HG03135 (cell line): ENCODE measurements at regions not wholly inside any gene's neighbourhood (a gene's known extent, or its start where the extent isn't known, plus 50 kb on each side); places are given as distances from the start of the nearest gene placed in this dataset.
"Not testable (repeated sequence)": the region's sequence is repeated elsewhere in the genome, so short reads cannot be mapped to it uniquely, and the experiment has no call there.

ENCODE experiments used
- ATAC-seq: cut with Tn5 transposase; IDR thresholded peaks from one replicate; pipeline ENCODE4 v1.9.1; 2021; ENCODE audit warnings: mild to moderate bottlenecking, moderate library complexity; ENCODE audit not compliant: unreplicated experiment

- no peak for ATAC-seq
Observed at GRCh38 chr12:59407799-59408198, 188.0 kb upstream of the SLC16A7 start.

GRCh38 chr12:59405992-59406391 lies 189.8 kb upstream of the SLC16A7 start:
- no peak for ATAC-seq

GRCh38 chr12:59404109-59404650 lies 191.6 kb upstream of the SLC16A7 start:
- no peak for ATAC-seq

DNA sequence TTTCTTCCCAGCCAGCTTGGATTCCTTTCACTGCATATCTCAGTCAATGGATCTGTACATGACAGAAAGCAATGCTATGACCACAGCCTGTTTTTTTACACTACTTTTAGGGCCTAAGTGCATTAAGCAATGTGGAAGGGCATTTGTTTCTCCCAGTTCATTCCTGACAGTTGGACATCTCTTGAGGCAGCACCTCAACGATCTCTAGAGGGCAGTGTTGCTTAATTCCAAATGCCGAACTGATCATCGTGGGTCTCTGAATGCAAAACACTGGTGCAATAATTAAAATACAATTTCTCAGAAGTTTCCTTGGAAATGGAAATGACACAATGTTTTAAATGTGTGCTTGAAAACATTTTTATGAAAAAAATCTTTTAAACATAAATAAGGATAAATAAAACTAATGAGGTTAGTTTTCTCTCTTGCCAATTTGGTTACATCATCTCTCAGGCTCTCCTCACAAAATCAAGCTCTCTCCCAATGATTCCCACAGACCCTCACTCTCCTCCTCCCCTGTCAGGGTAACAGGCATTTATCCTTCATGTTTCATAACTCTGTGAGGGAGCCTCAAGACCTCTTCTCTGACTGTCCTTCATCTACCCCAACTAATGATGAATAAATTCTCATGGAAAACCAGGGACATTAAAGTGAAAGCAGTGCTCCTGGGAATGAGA lies 192.4 kb upstream of the SLC16A7 start:
- no peak for ATAC-seq

DNA sequence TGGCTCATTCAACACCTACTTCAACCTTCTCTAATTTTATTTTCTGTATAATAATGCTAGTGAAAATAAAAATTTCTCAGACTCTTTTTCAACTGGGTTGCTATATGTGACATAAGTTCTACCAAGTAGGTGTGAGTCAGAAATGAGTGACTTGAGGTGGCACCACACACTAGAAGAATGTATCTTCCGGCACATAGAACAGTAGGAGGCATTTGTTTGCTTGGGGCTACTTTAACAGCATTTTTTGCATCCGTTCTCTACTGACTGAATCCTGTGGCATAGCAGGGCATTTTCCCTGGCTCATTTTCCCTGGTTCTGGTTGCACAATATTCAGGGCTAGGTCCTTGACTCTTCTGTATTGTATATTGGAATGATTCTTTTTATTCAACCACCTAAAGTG lies 194.0 kb upstream of the SLC16A7 start:
- ATAC-seq: no peak

DNA sequence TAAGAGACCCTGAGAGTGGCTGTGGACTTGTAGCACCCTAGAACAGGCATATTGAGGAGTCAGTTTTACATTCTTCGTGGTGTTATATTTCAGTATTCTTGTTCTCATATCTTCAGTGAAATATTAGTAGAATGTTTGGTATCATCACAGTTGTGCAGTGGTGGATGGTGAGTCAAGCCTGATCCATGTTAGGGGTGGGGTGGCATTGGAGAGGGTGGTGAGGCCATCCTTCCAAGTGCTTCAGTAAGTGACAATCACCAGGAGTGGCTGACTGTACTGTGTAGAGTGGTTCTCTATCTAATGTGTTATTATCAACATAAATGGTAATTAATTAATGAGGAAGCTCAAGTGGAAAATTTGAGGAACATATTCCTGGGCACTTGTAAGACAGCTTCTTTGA lies 197.7 kb upstream of the SLC16A7 start:
- ATAC-seq: no peak

DNA sequence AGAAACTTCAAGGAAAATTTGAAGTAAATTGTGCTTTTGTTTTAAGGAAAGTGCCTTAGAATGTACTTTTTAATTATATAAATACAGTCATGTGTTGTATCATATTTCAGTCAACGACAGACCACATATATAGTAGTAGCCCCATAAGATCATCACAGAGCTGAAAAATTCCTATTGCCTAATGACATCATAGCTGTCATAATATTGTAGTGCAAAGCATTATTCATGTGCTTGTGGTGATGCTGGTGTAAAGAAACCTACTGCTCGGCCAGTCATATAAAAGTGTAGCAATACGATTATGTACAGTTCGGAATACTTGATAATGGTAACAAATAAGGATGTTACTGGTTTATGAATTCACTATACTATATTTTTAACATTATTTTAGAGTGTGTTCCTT lies 198.9 kb upstream of the SLC16A7 start:
- ATAC-seq: no peak

DNA sequence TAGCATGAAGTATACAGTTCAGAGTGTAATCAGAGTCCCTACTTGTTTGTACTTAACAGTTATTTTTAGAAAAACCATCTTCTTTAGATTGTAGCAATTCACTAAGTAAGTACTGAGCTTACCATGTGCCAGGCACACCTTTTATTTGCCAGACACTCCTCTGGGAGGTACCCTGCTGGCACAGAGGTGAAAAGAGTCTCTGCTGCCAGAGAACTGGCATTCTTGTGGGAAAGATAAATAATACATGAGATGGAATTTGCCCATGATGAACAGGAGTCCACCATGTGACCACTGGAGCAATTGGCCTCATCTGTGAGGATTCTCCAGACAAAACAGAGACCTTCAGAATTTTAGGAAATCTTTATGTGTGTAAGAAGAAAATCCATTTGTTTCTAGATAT lies 199.3 kb upstream of the SLC16A7 start:
- no peak for ATAC-seq

GRCh38 chr12:59395310-59395709 lies 200.5 kb upstream of the SLC16A7 start:
- not testable (repeated sequence) for ATAC-seq

GRCh38 chr12:59393506-59393905 lies 202.3 kb upstream of the SLC16A7 start:
- no peak for ATAC-seq

GRCh38 chr12:59389968-59390576 lies 205.8 kb upstream of the SLC16A7 start:
- no peak for ATAC-seq

- ATAC-seq: no peak
Observed at GRCh38 chr12:59388694-59389093, 207.1 kb upstream of the SLC16A7 start.

GRCh38 chr12:59388176-59388575 lies 207.7 kb upstream of the SLC16A7 start:
- no peak for ATAC-seq

GRCh38 chr12:59386236-59386635 lies 209.6 kb upstream of the SLC16A7 start:
- ATAC-seq: no peak

DNA sequence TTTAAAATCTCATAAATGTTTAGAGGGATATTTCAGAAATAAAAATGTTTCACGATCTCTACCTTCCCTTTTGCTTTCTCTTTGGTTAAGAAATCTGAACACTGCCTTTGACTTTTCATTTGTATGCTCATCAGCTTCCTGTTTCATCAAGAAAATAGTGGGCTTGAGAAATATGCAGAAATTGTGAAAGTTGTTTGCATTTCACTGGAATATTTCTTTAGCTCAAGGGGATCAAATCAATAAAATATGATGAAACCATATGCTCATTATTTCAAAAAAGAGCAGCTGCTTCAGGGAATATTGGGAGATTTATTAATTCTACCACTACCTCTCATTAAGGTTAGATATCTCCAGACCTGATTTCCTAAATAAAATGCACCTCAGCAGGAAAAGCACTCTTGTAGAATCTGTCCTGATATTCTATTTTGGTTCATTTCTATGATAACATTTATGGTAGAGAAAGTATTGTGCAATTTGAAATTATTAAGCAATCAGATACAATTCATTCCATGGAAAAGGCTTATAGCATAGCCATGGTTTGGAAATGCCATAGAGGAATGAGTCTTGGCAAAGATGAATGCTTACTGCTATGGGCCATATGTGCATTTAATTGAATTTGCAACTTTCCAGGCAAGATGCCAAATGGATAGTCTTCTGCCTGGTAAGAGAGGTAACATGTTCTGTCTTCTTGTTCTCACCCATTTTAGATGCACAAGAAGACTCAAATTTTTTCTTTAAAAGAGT lies 212.6 kb upstream of the SLC16A7 start:
- no peak for ATAC-seq

DNA sequence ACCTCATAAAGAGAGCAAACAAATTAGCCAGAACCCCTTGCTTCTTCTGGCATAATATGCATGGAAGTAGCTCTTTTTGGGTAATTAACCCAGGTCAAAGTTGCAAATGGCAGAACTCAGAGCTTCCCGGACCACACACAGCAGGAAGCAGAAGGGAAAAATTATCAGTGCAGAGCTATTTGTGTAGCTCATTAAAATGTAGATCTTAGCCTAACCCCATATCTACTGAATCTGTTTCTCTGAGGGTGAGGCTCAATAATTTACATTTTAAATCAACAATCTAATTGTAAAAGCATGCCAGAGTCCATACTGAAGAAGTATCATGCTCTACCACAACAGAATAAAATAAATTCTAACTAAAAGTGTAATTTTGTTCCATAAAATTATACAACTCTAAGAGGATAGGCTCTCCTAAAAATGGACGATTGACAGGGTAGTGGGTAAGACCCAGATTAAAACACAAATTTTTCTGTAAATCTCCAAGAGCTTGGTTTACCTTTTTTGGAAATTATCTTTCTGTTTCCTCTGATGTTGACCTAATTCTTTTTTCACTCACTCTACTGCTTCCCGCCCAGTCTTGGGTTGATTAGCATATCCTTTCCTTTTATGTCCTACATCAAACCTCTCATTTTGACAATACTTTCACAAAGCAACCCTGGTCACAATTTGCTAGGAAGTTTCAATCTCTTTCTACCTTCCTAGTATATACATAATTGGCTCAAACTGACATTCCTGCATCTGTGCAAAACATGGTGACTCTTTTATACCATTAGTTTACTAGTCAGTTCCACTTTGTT lies 213.3 kb upstream of the SLC16A7 start:
- no peak for ATAC-seq

DNA sequence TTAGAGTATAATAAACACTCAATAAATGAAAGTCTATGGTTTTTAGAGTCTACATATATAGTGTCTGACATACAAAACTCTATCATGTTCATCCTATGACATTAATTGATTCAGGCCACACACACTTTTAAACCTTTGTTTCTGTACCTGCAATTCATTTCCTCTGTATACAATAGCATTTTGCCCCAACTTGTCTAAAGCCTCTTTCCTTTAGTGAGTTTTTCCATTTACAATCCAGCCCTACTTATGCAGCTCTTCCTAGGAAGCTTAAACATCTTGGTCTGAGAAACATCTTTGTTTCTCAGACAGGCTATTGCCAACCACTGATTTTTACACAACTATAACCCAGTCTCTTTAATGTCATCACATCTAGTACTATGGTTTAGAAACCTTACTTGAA lies 214.7 kb upstream of the SLC16A7 start:
- no peak for ATAC-seq

DNA sequence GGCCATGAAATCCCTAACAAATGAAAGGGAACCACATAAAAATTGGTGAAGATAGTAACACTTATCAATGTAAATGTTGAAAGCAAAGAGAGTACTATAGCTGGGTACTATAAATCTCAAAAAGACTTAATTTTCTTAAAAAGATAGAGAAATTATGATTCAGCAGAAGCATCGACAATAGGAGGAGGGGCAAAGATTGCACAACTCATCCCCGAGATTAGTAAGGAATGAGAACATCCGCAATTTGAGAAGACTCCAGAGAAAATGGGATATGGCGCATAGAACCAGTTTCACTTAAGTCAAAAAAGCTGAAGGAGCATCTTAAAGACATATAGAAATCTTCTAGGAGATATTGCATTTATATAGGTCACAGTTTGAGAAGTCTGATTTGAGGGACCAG lies 220.2 kb upstream of the SLC16A7 start:
- no peak for ATAC-seq

DNA sequence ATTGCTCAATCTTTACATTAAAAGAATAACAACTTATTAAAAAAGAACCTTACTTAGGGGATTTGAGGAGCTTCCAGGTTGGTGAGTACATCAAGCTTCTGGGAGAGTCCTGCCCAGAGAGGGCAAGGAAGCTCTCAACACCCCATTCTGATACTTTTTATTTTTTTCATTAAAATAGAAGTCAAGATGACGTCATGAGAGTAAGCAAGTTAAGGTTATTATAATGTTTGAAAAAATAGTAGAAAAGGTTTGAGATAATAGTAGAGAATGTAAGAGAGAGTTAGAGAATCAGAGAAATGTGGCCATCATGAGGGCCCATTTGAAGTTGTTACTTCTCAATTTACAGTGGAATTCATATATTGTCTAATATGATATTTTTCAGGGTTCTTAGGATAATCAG lies 221.0 kb upstream of the SLC16A7 start:
- ATAC-seq: no peak

DNA sequence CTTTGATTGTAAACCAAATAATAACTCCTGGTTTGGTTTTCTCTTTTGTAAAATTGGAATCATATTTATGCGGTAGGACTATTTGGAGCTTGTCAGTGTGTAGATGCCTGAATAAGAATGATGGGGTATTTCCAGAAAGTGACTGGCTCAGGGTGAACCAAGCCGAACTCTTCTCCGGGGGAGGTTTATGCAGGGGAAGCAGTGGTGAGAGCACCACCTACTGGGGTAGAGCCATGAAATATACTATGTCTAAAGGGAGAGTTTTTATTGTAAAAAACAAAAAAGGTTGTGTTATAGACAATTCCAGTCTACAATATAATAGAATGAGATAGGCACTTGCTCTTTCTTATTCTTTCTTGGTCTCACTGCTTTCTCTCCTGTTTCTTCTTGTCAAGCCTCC lies 222.9 kb upstream of the SLC16A7 start:
- ATAC-seq: no peak

DNA sequence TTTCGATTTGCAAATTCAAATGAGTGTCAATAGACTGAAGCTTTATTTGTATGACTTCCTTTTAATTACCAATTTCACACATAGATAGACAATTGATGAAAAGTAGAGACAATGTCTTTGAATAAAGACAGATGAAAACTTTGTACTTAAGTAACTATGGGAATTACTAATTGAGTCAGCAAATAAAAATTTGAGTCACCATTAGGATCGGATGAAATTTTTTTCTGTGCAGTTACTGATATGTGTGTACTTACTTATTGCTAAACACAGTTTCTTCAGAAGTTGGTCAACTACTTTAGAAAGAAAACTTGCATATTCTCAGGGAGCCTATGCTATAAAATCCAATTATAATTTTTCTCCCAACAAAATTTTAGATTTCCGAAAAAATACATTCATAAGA lies 224.9 kb upstream of the SLC16A7 start:
- no peak for ATAC-seq
